Body of pancreas (tissue), 4 donors: ENCODE measurements at regions not wholly inside any gene's neighbourhood (a gene's known extent, or its start where the extent isn't known, plus 50 kb on each side); places are given as distances from the start of the nearest gene placed in this dataset.
"Not testable (repeated sequence)": the region's sequence is repeated elsewhere in the genome, so short reads cannot be mapped to it uniquely, and the experiment has no call there.

Experiments used
- ATAC-seq: fragments of 150-250 bp; one replicate; pipeline ENCODE4 v1.9.1; 2016
- DNase-seq, 4 donors: peaks; one replicate each; pipeline ENCODE4 v3.0.0-alpha.2; 2019
- H3K27ac ChIP-seq, 4 donors: fragments of 200-600 bp; sonication (generic); 1 replicate in 3 of 4; 2 replicates in 1 of 4; pipeline versions ENCODE4 v1.5.1 to v1.6.1; 2016 to 2019; ENCODE audit warnings: mild to moderate bottlenecking in 1 of 4, mixed read lengths in 1 of 4, moderate library complexity in 1 of 4
- H3K27me3 ChIP-seq, 2 donors: fragments of 200-600 bp; sonication (generic); one replicate each; pipeline ENCODE4 v1.6.0; 2016; ENCODE audit warnings: mild to moderate bottlenecking in 1 of 2
- H3K36me3 ChIP-seq, 2 donors: fragments of 200-600 bp; sonication (generic); replicated peaks in 1 of 2; 2 replicates each; pipeline ENCODE4 v1.5.1; 2016; ENCODE audit warnings: low read depth in 2 of 2; ENCODE audit not compliant: insufficient read depth in 1 of 2
- H3K4me1 ChIP-seq: fragments of 200-600 bp; sonication (generic); one replicate; pipeline ENCODE4 v1.6.0; 2016
- H3K4me3 ChIP-seq, 2 donors: fragments of 200-600 bp; sonication (generic); 1 replicate in 1 of 2; 2 replicates in 1 of 2; pipeline ENCODE4 v1.5.1; 2016 to 2019
- H3K9me3 ChIP-seq, 3 donors: fragments of 200-600 bp; sonication (generic); 1 replicate in 2 of 3; 2 replicates in 1 of 3; pipeline ENCODE4 v1.5.1; 2016
- POLR2A ChIP-seq, 3 donors: fragments of 450-650 bp; IDR thresholded peaks; one replicate each; pipeline ENCODE4 v1.6.1; 2016; ENCODE audit warnings: antibody characterized with exemption in 3 of 3, mild to moderate bottlenecking in 2 of 3
- WGBS, 2 donors: methylation state at CpG; one replicate each; pipeline ENCODE4 v1.1.5; 2017; 5-methylcytosine and 5-hydroxymethylcytosine counted together
- intact Hi-C: fragments of 100-400 bp; cut with DNase I; formaldehyde crosslinking; loops from one replicate; pipeline ENCODE4 v1.15.1; 2023
- TF ChIP-seq, protein P1 (sequence below), 7 experiments: fragments of 450-650 bp in 4 of 7; fragments of 200-600 bp in 3 of 7; sonication (generic) in 3 of 7; IDR thresholded peaks; one replicate each; pipeline ENCODE4 v1.5.1; 2016 to 2019; ENCODE audit warnings: antibody characterized with exemption in 7 of 7

DNA sequence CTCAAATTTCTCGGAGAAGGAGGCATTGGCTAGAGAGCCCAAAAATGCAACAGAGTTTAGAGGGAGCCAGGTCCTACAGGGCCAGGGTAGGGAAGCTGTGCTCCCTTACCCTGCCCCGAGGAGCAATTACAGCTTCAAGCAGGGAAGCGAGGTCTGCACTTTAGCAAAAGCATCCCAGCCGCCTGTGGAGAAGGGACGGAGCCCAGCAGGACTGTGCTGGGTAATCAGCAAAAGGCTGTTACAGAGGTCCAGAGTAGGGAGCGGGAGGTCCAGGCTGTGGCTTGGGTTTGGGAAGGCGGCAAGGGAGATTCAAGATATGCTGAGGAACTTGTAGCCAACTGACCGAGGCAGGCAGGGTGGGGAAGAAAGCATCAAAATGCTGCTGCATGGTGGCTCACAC, 162.6 kb downstream of the TMEM132E start:
- intact Hi-C loops, result no loop called here

DNA sequence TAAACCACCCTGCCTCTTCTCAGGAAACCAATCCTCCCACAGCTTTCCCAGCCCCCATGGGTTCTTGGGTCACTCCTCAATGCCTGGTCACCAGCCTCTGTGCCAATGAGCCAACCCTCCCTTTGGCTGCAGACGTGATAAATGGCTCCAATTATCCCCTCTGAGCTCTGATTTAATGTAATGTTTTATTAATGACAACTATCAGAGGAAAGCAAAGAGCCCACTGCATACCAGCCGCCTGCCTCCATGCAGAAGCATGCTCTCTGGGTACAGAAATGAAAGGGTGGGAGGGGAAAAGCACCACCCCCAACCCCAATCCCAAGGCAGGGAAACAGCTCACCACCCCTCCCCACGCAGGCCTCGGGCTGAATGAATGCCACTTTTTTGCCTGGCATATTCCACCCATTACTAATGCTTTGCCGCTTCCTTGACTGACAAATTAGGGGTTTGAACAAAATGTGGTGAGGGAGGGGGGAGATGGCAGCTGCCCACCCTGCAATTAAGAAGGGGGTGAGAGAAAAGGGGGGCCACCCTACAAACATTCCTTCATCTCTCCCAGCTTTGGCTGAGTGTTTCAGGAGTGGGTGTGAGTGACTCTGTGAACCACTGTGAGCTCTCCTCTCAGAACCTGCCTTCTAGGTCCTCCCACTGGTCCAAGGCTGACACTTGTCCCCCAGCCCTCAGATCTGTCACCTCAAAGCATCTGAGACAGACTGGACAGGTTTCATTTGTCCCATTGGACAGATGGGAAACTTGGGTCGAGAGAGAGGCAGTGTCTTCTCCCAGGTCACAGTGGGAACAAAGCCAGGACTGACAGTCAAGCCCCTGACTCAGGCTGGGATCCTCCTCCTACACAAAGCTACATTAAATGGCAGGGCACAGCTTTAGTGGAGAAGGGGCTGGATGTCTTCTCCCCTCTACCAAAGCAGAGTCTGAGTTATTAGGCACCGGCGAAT, 161.5 kb downstream of the TMEM132E start:
- H3K9me3 ChIP-seq, result no peaks in the 10 kb centered on the region
- H3K4me3 ChIP-seq, result no peak overlapping the region
- WGBS, 2 donors, result 56 to 57% methylated on average over 8 of the region's 8 CpGs
- H3K36me3 ChIP-seq, result no peaks in the 10 kb centered on the region
- H3K27me3 ChIP-seq, result no peaks in the 10 kb centered on the region
- H3K27ac ChIP-seq, result no peak overlapping the region
- DNase-seq (no peak), ATAC-seq (no peak)
- TF ChIP-seq, protein P1, sequence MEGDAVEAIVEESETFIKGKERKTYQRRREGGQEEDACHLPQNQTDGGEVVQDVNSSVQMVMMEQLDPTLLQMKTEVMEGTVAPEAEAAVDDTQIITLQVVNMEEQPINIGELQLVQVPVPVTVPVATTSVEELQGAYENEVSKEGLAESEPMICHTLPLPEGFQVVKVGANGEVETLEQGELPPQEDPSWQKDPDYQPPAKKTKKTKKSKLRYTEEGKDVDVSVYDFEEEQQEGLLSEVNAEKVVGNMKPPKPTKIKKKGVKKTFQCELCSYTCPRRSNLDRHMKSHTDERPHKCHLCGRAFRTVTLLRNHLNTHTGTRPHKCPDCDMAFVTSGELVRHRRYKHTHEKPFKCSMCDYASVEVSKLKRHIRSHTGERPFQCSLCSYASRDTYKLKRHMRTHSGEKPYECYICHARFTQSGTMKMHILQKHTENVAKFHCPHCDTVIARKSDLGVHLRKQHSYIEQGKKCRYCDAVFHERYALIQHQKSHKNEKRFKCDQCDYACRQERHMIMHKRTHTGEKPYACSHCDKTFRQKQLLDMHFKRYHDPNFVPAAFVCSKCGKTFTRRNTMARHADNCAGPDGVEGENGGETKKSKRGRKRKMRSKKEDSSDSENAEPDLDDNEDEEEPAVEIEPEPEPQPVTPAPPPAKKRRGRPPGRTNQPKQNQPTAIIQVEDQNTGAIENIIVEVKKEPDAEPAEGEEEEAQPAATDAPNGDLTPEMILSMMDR (IDR thresholded peaks at IDR 0.05), result no peak
- TF ChIP-seq POLR2A (IDR thresholded peaks at IDR 0.05), result no peak
- H3K4me1 ChIP-seq, result no peaks in the 10 kb centered on the region
- intact Hi-C loops, result no loop called here

More for the DNA sequence above, 162.6 kb downstream of the TMEM132E start:
- Histone ChIP-seq H3K9me3 (no peaks in the 10 kb centered on the region), H3K36me3 (no peaks in the 10 kb centered on the region), H3K4me1 (no peaks in the 10 kb centered on the region), H3K27me3 (no peaks in the 10 kb centered on the region), H3K4me3 (no peak overlapping the region), H3K27ac (no peak overlapping the region)
- no peak for DNase-seq
- TF ChIP-seq POLR2A (IDR thresholded peaks at IDR 0.05), result no peak
- TF ChIP-seq, protein P1 (IDR thresholded peaks at IDR 0.05), result no peak
- WGBS, 2 donors, result 37 to 43% methylated on average over 8 of the region's 8 CpGs
- ATAC-seq, result no peak

DNA sequence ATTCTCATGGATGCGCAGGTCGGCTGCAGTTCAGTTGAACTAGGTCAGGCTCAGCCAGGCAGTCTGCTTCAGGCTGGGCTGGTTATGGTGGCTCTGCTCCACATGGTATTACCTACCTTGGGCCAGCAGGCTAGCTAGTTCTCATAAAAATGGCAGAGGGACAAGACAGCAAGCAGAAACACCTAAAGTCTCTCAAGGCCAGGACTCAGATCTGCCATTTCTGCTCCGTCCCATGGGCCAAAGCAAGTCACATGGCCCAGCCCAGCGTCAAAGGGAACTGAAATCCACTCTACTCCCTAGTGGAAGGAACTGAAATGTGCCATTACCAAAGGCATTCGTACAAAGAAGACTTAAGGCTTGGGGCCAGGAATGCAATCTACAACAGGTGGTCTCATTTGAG, 160.0 kb downstream of the TMEM132E start:
- 54 to 66% methylated on average over 5 of the region's 5 CpGs for WGBS, 2 donors
- no peaks in the 10 kb centered on the region for H3K27me3 ChIP-seq
- H3K27ac ChIP-seq, result no peak overlapping the region
- no peak for ATAC-seq
- intact Hi-C loops, result no loop called here
- no peaks in the 10 kb centered on the region for H3K9me3 ChIP-seq
- TF ChIP-seq POLR2A (IDR thresholded peaks at IDR 0.05), result no peak
- TF ChIP-seq, protein P1 (IDR thresholded peaks at IDR 0.05), result no peak
- no peaks in the 10 kb centered on the region for H3K36me3 ChIP-seq
- no peak for DNase-seq
- no peak overlapping the region for H3K4me3 ChIP-seq
- H3K4me1 ChIP-seq, result no peaks in the 10 kb centered on the region

DNA sequence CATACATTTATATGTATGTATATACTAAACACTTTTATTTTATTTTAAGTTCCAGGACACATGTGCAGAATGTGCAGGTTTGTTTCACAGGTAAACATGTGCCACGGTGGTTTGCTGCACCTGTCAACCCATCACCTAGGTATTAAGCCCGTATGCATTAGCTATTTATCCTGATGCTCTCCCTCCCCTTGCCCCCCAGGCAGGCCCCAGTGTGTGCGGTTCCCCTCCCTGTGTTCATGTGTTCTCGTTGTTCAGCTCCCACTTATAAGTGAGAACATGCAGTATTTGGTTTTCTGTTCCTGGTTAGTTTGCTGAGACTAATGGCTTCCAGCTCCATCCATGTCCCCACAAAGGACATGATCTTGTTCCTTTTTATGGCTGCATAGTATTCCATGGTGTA, 158.3 kb downstream of the TMEM132E start:
- DNase-seq, H3K9me3 ChIP-seq, intact Hi-C loops, ATAC-seq, H3K4me3 ChIP-seq, H3K4me1 ChIP-seq, H3K27me3 ChIP-seq, H3K36me3 ChIP-seq, H3K27ac ChIP-seq: not testable (repeated sequence)
- 56 to 65% methylated on average over 4 of the region's 4 CpGs for WGBS, 2 donors

DNA sequence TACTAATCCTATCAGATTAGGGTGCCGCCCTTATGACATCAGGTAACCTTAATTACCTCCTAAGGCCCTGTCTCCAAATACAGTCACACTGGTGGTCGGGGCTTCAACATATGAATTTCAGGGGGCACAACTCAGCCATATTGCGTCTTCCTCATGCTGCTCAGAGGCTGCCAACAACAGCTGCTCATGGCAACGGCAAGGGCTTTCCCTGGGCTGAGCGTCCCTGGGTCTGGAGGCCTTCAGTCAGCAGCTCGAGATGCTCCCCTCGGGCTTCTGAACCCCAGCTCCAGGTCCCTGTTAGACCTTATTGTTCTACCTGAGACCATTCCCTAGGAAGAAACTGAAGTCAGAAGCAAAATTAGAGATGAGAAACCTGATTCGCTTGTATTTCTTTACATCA, 157.2 kb downstream of the TMEM132E start:
- no peak for DNase-seq
- Histone ChIP-seq H3K27ac (no peak overlapping the region), H3K9me3 (no peaks in the 10 kb centered on the region), H3K36me3 (no peaks in the 10 kb centered on the region), H3K4me1 (no peaks in the 10 kb centered on the region), H3K27me3 (no peaks in the 10 kb centered on the region), H3K4me3 (no peak overlapping the region)
- ATAC-seq, result no peak
- intact Hi-C loops, result no loop called here
- no peak for TF ChIP-seq POLR2A (IDR thresholded peaks at IDR 0.05)
- TF ChIP-seq, protein P1 (IDR thresholded peaks at IDR 0.05), result no peak
- WGBS, 2 donors, result 51 to 53% methylated on average over 8 of the region's 8 CpGs
